Large intestine (tissue), 3 donors: ENCODE measurements at regions not wholly inside any gene's neighbourhood (a gene's known extent, or its start where the extent isn't known, plus 50 kb on each side); places are given as distances from the start of the nearest gene placed in this dataset.
A peak's percentile ranks its signal among the peaks of the same experiment; 100 is the strongest.

Experiments used
- DNase-seq, 2 donors: peaks; one replicate each; pipeline versions ENCODE4 v3.0.0 to v3.0.0-alpha.2; 2013
- H3K27ac ChIP-seq: one replicate; pipeline ENCODE4 v1.5.1; 2013; ENCODE audit warnings: low read length
- H3K27me3 ChIP-seq: 2 replicates; pipeline ENCODE4 v1.6.1; 2013; ENCODE audit warnings: low read length; ENCODE audit not compliant: control insufficient read depth, insufficient read depth
- H3K36me3 ChIP-seq: 2 replicates; pipeline ENCODE4 v1.6.1; 2013; ENCODE audit warnings: low read length; ENCODE audit not compliant: control insufficient read depth, insufficient read depth
- H3K4me1 ChIP-seq: one replicate; pipeline ENCODE4 v1.6.1; 2013; ENCODE audit warnings: low read length; ENCODE audit not compliant: control insufficient read depth, insufficient read depth
- H3K4me3 ChIP-seq: one replicate; pipeline ENCODE4 v1.5.1; 2013; ENCODE audit warnings: low read length
- H3K9me3 ChIP-seq: one replicate; pipeline ENCODE4 v1.6.1; 2013; ENCODE audit warnings: mild to moderate bottlenecking, low read depth, low read length, moderate library complexity; ENCODE audit not compliant: control insufficient read depth
- WGBS: methylation state at CpG from one replicate; pipeline ENCODE4 v1.1.5; 2013; ENCODE audit warnings: low lambda C conversion rate; ENCODE audit not compliant: insufficient coverage; 5-methylcytosine and 5-hydroxymethylcytosine counted together

GRCh38 chr18:51656249-51656648, 458.8 kb upstream of the MEX3C start:
- Histone ChIP-seq H3K4me1 (no peaks in the 10 kb centered on the region), H3K27ac (no peak overlapping the region), H3K4me3 (no peak overlapping the region), H3K36me3 (no peaks in the 10 kb centered on the region), H3K9me3 (no peaks in the 10 kb centered on the region), H3K27me3 (peaks cover 6% of the 10 kb centered on the region)
- WGBS, result no CpG with 5 or more reads among the region's 12 CpGs
- DNase-seq, result no peak

- no peak for DNase-seq
- Histone ChIP-seq H3K36me3 (no peaks in the 10 kb centered on the region), H3K4me1 (no peaks in the 10 kb centered on the region), H3K27me3 (peaks cover 6% of the 10 kb centered on the region), H3K9me3 (no peaks in the 10 kb centered on the region), H3K4me3 (no peak overlapping the region), H3K27ac (no peak overlapping the region)
- no CpG with 5 or more reads among the region's 4 CpGs for WGBS
These were observed 461.0 kb upstream of the MEX3C start for GRCh38 chr18:51658436-51658835.

- DNase-seq, result no peak
- no peaks in the 10 kb centered on the region for H3K36me3 ChIP-seq
- no CpG with 5 or more reads among the region's 3 CpGs for WGBS
- no peak overlapping the region for H3K4me3 ChIP-seq
- H3K27me3 ChIP-seq, result peaks cover 2% of the 10 kb centered on the region
- no peaks in the 10 kb centered on the region for H3K4me1 ChIP-seq
- no peak overlapping the region for H3K27ac ChIP-seq
- H3K9me3 ChIP-seq, result no peaks in the 10 kb centered on the region
These were observed 462.3 kb upstream of the MEX3C start for GRCh38 chr18:51659781-51660180.

GRCh38 chr18:51660188-51660715, 462.8 kb upstream of the MEX3C start:
- WGBS, result no CpG with 5 or more reads among the region's 2 CpGs
- DNase-seq, result no peak
- H3K27me3 ChIP-seq, result peaks cover under 1% of the 10 kb centered on the region
- H3K4me1 ChIP-seq, result no peaks in the 10 kb centered on the region
- no peak overlapping the region for H3K4me3 ChIP-seq
- H3K9me3 ChIP-seq, result no peaks in the 10 kb centered on the region
- H3K27ac ChIP-seq, result no peak overlapping the region
- no peaks in the 10 kb centered on the region for H3K36me3 ChIP-seq

- H3K4me1 ChIP-seq, result no peaks in the 10 kb centered on the region
These were observed 466.8 kb upstream of the MEX3C start for GRCh38 chr18:51664236-51664635.

GRCh38 chr18:51666763-51667191, 469.3 kb upstream of the MEX3C start:
- no peaks in the 10 kb centered on the region for H3K27me3 ChIP-seq
- peak; percentile 8 to 26 for DNase-seq
- WGBS, result no CpG with 5 or more reads among the region's 7 CpGs
- no peaks in the 10 kb centered on the region for H3K9me3 ChIP-seq
- no peak overlapping the region for H3K4me3 ChIP-seq
- H3K36me3 ChIP-seq, result no peaks in the 10 kb centered on the region
- no peaks in the 10 kb centered on the region for H3K4me1 ChIP-seq
- no peak overlapping the region for H3K27ac ChIP-seq

More at GRCh38 chr18:51664236-51664635, 466.8 kb upstream of the MEX3C start:
- no peaks in the 10 kb centered on the region for H3K9me3 ChIP-seq
- DNase-seq, result no peak
- H3K27me3 ChIP-seq, result no peaks in the 10 kb centered on the region
- H3K27ac ChIP-seq, result no peak overlapping the region
- no peaks in the 10 kb centered on the region for H3K36me3 ChIP-seq
- 63% methylated on average over 2 of the region's 3 CpGs for WGBS
- no peak overlapping the region for H3K4me3 ChIP-seq

GRCh38 chr18:51668101-51668500, 470.6 kb upstream of the MEX3C start:
- H3K36me3 ChIP-seq, result no peaks in the 10 kb centered on the region
- WGBS, result no CpG with 5 or more reads among the region's 10 CpGs
- no peak overlapping the region for H3K27ac ChIP-seq
- H3K4me1 ChIP-seq, result no peaks in the 10 kb centered on the region
- H3K9me3 ChIP-seq, result no peaks in the 10 kb centered on the region
- H3K4me3 ChIP-seq, result no peak overlapping the region
- no peaks in the 10 kb centered on the region for H3K27me3 ChIP-seq
- DNase-seq, result peak; percentile 37 to 38

GRCh38 chr18:51668607-51669006, 471.1 kb upstream of the MEX3C start:
- H3K4me3 ChIP-seq, result no peak overlapping the region
- no peaks in the 10 kb centered on the region for H3K36me3 ChIP-seq
- no peak overlapping the region for H3K27ac ChIP-seq
- no peak for DNase-seq
- H3K9me3 ChIP-seq, result no peaks in the 10 kb centered on the region
- no CpG with 5 or more reads among the region's 2 CpGs for WGBS
- no peaks in the 10 kb centered on the region for H3K4me1 ChIP-seq
- H3K27me3 ChIP-seq, result no peaks in the 10 kb centered on the region

- Histone ChIP-seq H3K27ac (no peak overlapping the region), H3K4me1 (no peaks in the 10 kb centered on the region), H3K36me3 (no peaks in the 10 kb centered on the region), H3K27me3 (no peaks in the 10 kb centered on the region), H3K9me3 (no peaks in the 10 kb centered on the region), H3K4me3 (no peak overlapping the region)
- no peak for DNase-seq
- WGBS, result 100% methylated on average over 1 of the region's 7 CpGs
These were observed 489.1 kb upstream of the MEX3C start for GRCh38 chr18:51686590-51686989.

GRCh38 chr18:51687845-51688585, 490.5 kb upstream of the MEX3C start:
- no peak overlapping the region for H3K27ac ChIP-seq
- no peak overlapping the region for H3K4me3 ChIP-seq
- no peaks in the 10 kb centered on the region for H3K36me3 ChIP-seq
- no peaks in the 10 kb centered on the region for H3K4me1 ChIP-seq
- H3K27me3 ChIP-seq, result no peaks in the 10 kb centered on the region
- H3K9me3 ChIP-seq, result no peaks in the 10 kb centered on the region
- WGBS, result no CpG with 5 or more reads among the region's 2 CpGs
- no peak for DNase-seq

- peaks cover under 1% of the 10 kb centered on the region for H3K9me3 ChIP-seq
- 83% methylated on average over 1 of the region's 2 CpGs for WGBS
- H3K4me3 ChIP-seq, result no peak overlapping the region
- H3K36me3 ChIP-seq, result no peaks in the 10 kb centered on the region
- H3K4me1 ChIP-seq, result no peaks in the 10 kb centered on the region
- no peaks in the 10 kb centered on the region for H3K27me3 ChIP-seq
- DNase-seq, result no peak
- H3K27ac ChIP-seq, result no peak overlapping the region
These were observed 495.1 kb upstream of the MEX3C start for GRCh38 chr18:51692612-51693011.
